ENCODE measurements at regions not wholly inside any gene's neighbourhood (a gene's known extent, or its start where the extent isn't known, plus 50 kb on each side); places are given as distances from the start of the nearest gene placed in this dataset.

- no peak for DNase-seq (ENCODE audit: extremely low read depth in 1 of 11, low read depth in 9 of 11, low spot score in 4 of 11)
These were observed 374.5 kb downstream of the METTL15 start for GRCh38 chr11:28482666-28483065.

- no peak for DNase-seq (ENCODE audit: extremely low read depth in 1 of 11, low read depth in 9 of 11, low spot score in 4 of 11)
These were observed 373.7 kb downstream of the METTL15 start for GRCh38 chr11:28481616-28482480.

DNA sequence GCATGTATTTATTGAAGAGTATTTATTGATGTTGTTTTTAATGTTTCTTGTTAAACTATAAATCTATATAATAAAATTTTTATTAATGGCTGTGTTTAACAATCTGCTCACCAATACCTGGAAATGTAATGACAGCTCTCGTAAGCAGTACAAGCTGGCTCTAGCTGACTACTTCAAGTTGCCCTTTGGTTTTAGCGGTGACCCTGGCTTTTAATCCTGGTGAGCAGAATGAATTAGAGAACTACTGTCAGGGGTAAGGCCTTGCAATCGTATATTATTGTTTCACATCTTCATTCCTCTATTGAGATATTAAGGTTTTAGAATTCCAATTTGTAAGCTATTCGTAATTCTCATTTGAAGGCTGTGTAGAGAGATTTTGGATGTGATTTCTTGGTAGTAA lies 372.2 kb downstream of the METTL15 start:
- DNase-seq (ENCODE audit: extremely low read depth in 1 of 11, low read depth in 9 of 11, low spot score in 4 of 11): no peak

- DNase-seq (ENCODE audit: extremely low read depth in 1 of 11, low read depth in 9 of 11, low spot score in 4 of 11): no peak
These were observed 368.7 kb downstream of the METTL15 start for GRCh38 chr11:28476864-28477263.

DNA sequence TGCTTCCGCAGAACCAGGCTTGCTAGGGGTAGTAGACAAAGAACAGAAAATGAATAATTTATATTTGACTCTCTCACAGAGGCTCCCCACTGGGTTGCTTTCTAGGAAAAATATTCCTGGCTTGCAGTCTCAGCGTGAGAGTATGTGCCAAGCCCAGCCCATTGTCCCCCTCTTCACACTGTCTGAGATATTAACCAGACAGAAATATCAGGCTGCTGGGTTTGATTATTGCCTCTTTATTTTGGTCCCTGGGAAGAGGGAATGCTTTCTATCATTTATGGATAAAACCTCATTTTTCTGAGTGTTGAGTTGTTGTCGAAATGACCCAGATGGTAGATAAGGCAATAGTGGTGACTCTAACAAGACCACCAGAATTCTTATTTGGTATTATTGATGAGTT lies 367.9 kb downstream of the METTL15 start:
- DNase-seq (ENCODE audit: extremely low read depth in 1 of 11, low read depth in 9 of 11, low spot score in 4 of 11): peak in 3 of 11 donors; percentile 2 to 9 (median 7)

DNA sequence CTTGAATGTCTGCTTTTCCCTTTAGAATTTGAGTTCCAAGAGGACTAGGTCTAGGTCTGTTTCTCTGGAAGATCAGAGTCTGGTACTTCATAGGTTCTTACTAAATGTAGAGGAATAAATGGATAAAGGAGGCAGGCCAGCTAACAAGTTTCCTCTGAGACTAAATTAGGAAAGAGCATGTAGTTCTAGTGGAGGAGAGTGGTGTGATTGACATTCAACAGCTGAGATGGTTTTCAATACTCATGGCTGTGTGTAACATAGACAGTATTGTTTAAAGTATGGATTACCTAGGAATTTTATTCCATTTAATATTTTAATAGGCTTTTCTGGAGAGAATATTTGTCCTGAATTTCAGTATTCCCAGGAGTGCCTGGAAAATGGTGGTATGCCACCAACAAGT lies 364.7 kb downstream of the METTL15 start:
- DNase-seq (ENCODE audit: extremely low read depth in 1 of 11, low read depth in 9 of 11, low spot score in 4 of 11): no peak

DNA sequence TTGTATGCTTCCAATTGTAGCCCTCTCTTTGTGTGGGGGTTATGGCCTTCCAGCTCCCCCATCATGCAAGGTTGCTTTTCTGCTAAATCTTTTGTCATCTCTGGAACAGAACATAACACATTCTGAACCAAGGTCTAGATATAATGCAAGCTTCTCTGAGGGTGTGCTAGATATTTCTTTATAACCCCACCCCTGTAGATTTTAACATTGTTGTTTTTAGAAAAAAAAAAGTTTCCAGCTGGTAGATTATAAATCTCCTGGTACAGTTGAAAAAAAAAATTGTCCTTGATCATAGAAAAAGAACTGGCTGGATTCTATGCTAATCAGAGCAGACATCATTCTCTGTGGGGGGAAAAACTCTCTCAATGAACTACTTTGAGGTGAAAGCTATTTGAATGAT lies 363.3 kb downstream of the METTL15 start:
- DNase-seq (ENCODE audit: extremely low read depth in 1 of 11, low read depth in 9 of 11, low spot score in 4 of 11): no peak

- no peak for DNase-seq (ENCODE audit: extremely low read depth in 1 of 11, low read depth in 9 of 11, low spot score in 4 of 11)
These were observed 362.0 kb downstream of the METTL15 start for GRCh38 chr11:28470180-28470579.

- DNase-seq (ENCODE audit: extremely low read depth in 1 of 11, low read depth in 9 of 11, low spot score in 4 of 11): no peak
These were observed 358.3 kb downstream of the METTL15 start for GRCh38 chr11:28466506-28466905.

DNA sequence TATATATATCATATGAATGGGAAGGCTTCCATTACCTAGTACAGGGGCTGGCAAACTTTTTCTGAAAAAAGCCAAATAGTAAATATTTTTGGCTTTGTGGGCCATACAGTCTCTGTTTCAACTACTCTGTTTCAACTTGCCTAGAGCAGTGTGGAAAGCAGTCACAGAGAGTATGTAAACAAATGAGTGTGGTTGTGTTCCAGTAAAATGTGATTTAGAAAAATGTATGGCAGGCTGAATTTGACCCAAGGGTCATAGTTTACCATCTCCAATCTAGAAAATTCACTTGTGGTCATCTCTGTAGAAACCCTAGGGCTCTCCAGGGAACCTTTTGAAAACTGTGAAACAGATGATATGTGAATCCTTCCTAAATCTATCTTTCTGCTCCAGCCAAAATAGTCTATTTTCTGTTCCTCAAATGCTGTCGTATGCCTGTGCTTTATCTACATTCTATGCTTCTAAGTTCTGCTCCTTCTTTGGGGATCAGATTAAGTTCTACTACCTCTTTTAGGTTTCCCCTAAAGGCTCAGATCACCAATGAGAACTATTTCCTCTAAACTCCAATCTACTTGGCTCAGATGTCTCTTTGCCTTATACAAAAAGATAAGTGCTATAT lies 356.2 kb downstream of the METTL15 start:
- no peak for DNase-seq (ENCODE audit: extremely low read depth in 1 of 11, low read depth in 9 of 11, low spot score in 4 of 11)

GRCh38 chr11:28463826-28464225 lies 355.6 kb downstream of the METTL15 start:
- DNase-seq (ENCODE audit: extremely low read depth in 1 of 11, low read depth in 9 of 11, low spot score in 4 of 11): no peak

DNA sequence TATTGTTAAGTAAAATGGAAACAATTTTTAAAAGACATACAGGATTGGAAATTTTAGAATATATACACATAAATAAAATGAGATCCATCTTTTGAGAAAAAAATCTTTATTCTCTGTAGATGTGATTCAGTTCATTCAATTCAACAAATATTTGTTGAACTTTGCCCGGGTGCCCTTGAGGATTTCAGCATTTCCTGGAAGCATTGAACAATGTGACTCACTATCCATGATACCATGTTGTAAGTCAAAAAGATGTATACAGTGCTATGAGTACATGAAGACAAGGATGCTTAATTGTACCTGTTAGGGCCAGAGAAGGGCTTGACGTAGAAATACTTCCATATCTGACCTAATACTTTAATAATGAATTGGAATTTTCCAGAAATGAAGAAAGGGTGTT lies 353.7 kb downstream of the METTL15 start:
- no peak for DNase-seq (ENCODE audit: extremely low read depth in 1 of 11, low read depth in 9 of 11, low spot score in 4 of 11)

DNA sequence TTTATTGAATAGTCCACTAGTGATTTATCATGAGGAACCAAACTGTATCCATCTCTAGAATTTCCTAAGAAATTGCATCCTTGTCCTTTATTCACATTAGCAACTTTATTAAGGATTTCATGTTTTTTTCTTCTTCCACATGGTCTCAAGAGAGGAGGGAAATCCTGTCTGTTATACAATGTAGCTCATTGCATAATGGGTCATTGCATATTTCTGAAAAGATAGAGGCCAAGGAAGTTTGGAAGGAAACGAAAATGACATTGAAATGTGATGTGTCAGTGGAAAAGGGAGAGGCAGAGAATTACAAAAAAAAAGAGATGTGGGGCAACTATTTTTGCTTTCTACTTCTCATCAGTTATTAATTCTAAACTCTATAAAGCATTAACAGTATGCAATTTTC lies 353.1 kb downstream of the METTL15 start:
- no peak for DNase-seq (ENCODE audit: extremely low read depth in 1 of 11, low read depth in 9 of 11, low spot score in 4 of 11)

- no peak for DNase-seq (ENCODE audit: extremely low read depth in 1 of 11, low read depth in 9 of 11, low spot score in 4 of 11)
These were observed 352.2 kb downstream of the METTL15 start for GRCh38 chr11:28460348-28460747.

GRCh38 chr11:28459912-28460311 lies 351.7 kb downstream of the METTL15 start:
- no peak for DNase-seq (ENCODE audit: extremely low read depth in 1 of 11, low read depth in 9 of 11, low spot score in 4 of 11)

DNA sequence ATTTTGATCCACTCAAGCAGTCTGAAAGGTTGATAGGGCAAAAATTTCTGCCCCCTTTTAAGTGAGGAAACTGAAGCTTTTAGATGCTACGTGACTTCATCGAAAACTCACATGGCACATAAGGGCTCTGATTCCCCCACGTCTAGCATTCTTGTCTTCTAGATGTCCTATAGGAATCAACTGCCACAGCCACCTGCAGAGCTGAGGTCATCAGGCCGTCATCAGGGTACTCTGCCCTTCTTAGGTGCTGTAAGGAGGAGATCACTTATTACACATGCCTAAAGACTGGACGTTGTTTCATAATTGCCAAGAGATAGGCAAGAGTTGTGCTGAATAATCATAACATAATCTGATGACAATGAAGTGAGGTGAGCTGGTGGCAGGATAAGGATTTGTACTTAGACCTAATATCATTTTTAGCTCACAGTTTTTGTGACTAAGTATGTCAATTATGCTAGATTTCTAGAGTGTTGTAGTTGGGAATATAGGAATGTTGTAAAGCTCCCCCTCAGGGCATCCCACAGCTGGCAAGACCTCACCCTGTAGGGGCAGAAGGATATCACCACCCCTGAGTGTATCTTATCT lies 349.4 kb downstream of the METTL15 start:
- DNase-seq (ENCODE audit: extremely low read depth in 1 of 11, low read depth in 9 of 11, low spot score in 4 of 11): no peak

- DNase-seq (ENCODE audit: extremely low read depth in 1 of 11, low read depth in 9 of 11, low spot score in 4 of 11): no peak
These were observed 340.0 kb downstream of the METTL15 start for GRCh38 chr11:28448186-28448585.

DNA sequence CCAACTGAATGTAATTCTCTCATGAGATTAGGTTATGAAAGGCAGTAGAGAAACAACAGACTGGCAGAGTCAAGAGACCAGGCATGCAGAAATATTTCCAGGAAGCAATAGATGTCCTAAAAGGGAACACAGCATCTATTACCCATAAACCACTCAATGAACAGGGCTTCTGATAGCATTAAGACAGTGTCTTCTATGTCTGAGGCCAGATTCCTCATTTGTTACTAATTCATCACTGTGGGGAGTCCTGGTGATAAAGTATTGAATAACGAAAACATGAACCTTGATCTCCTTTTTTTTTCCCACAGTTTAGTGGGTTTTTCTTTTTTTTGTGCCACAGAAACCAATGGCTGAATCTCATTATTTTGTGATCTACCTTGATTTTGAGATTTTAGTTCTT lies 339.0 kb downstream of the METTL15 start:
- no peak for DNase-seq (ENCODE audit: extremely low read depth in 1 of 11, low read depth in 9 of 11, low spot score in 4 of 11)

DNA sequence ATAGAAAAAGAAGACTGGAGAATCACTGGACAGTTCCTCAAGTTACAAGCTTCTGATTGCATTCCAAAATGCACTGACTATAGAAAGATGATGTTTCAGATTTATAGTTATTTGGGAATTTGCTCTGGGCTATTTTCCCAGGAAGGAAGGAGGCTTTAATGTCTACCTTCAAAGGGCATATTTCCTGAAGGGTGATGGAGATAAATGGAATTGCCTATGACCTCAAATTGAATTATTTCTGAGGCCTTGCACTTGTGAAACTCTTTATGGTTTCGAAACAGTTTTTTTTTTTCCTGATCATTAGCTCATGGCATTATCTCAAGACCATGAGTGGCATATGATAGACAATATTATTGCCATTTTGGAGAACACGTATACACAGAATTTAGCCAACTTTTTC lies 333.9 kb downstream of the METTL15 start:
- DNase-seq (ENCODE audit: extremely low read depth in 1 of 11, low read depth in 9 of 11, low spot score in 4 of 11): no peak

GRCh38 chr11:28439403-28439802 lies 331.2 kb downstream of the METTL15 start:
- DNase-seq (ENCODE audit: extremely low read depth in 1 of 11, low read depth in 9 of 11, low spot score in 4 of 11): no peak
